HEK293T (cell line): ENCODE measurements at regions not wholly inside any gene's neighbourhood (a gene's known extent, or its start where the extent isn't known, plus 50 kb on each side); places are given as distances from the start of the nearest gene placed in this dataset.

Experiments
- FOXM1 ChIP-seq: fragments of 450-650 bp; IDR thresholded peaks from 2 replicates; pipeline ENCODE4 v1.6.1; 2017; ENCODE audit warnings: mild to moderate bottlenecking, borderline replicate concordance
- SP1 ChIP-seq: fragments of 450-650 bp; IDR thresholded peaks from 2 replicates; pipeline ENCODE4 v1.6.1; 2017
- SUZ12 ChIP-seq: fragments of 450-650 bp; IDR thresholded peaks from 2 replicates; pipeline ENCODE4 v1.6.1; 2016; ENCODE audit warnings: mild to moderate bottlenecking

DNA sequence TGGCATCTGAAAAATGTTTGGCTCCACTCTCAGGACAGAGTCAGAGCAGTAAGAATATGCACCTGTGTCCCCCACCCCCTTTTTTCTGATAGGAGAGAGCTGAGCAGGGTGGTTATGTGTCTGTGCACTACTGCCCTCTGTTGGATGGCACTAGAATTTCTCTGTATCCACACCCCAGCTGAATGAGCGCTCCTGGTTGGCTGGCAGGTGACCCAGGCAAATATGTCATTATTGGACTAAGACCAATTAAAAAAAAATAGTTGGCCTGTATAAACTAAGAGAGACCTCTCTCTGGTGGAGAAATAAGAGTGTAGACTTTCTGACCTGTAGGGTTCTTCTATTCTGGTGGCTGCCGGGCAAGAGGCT lies 107.0 kb downstream of the PTCSC3 start:
- TF ChIP-seq SP1: no peak
- no peak for TF ChIP-seq FOXM1
- no peak for TF ChIP-seq SUZ12
